H1 (cell line): ENCODE measurements at regions not wholly inside any gene's neighbourhood (a gene's known extent, or its start where the extent isn't known, plus 50 kb on each side); places are given as distances from the start of the nearest gene placed in this dataset.

Experiments used
- CTCF ChIA-PET: fragments of 300-600 bp; sonication (Branson Sonifier 250); formaldehyde crosslinking; loops from one replicate; lab custom pipeline; 2021; ENCODE audit not compliant: partially characterized antibody; lab: Charles Lee
- POLR2A ChIA-PET: fragments of 300-600 bp; sonication (Branson Sonifier 250); formaldehyde crosslinking; loops from one replicate; lab custom pipeline; 2021; ENCODE audit warnings: inconsistent platforms; ENCODE audit not compliant: partially characterized antibody; lab: Charles Lee
- DNase-seq, 2 experiments: peaks; one replicate each; pipeline versions ENCODE4 v3.0.0 to v3.0.0-alpha.2; 2010 to 2022; ENCODE audit warnings: low spot score in 2 of 2, low read depth in 1 of 2, mixed read lengths in 1 of 2
- FAIRE-seq: peaks from 2 replicates; lab custom pipeline; 2011; peaks lifted over from hg19 to GRCh38; lab: Jason Lieb, UNC
- H2AFZ ChIP-seq: 2 replicates; pipeline ENCODE4 v1.8.1; 2012; ENCODE audit warnings: low read length, inconsistent platforms
- H2AK5ac ChIP-seq: 2 replicates; pipeline ENCODE4 v1.6.1; 2013; ENCODE audit warnings: low read depth, low read length
- H2BK120ac ChIP-seq: replicated peaks from 2 replicates; pipeline ENCODE3; 2013; ENCODE audit warnings: low read depth, low read length, inconsistent platforms
- H2BK12ac ChIP-seq: 2 replicates; pipeline ENCODE4 v1.6.1; 2013; ENCODE audit warnings: low read depth, low read length
- H2BK15ac ChIP-seq: 2 replicates; pipeline ENCODE4 v1.6.1; 2013; ENCODE audit warnings: low read length
- H2BK20ac ChIP-seq: 2 replicates; pipeline ENCODE4 v1.6.1; 2013; ENCODE audit warnings: low read length
- H2BK5ac ChIP-seq: 2 replicates; pipeline ENCODE4 v1.6.1; 2013; ENCODE audit warnings: low read depth, low read length
- H3K14ac ChIP-seq: 2 replicates; pipeline ENCODE4 v1.6.1; 2013; ENCODE audit warnings: inconsistent platforms; ENCODE audit not compliant: insufficient read length
- H3K18ac ChIP-seq: 2 replicates; pipeline ENCODE4 v1.6.1; 2013; ENCODE audit warnings: low read length; ENCODE audit errors: extremely low read depth
- H3K23ac ChIP-seq: 2 replicates; pipeline ENCODE4 v1.6.1; 2013; ENCODE audit warnings: inconsistent platforms; ENCODE audit not compliant: insufficient read length
- H3K23me2 ChIP-seq: 2 replicates; pipeline ENCODE4 v1.6.1; 2013; ENCODE audit warnings: low read depth, low read length
- H3K27ac ChIP-seq: 2 replicates; pipeline ENCODE4 v1.6.1; 2011; ENCODE audit warnings: low read depth, low read length, inconsistent platforms
- H3K27me3 ChIP-seq, 4 experiments: replicated peaks in 1 of 4; 1 replicate in 1 of 4; 2 replicates in 3 of 4; pipeline versions ENCODE4 v1.6.1 to v1.8.1; 2011 to 2013; ENCODE audit warnings: low read length in 3 of 4, mild to moderate bottlenecking in 3 of 4, inconsistent platforms in 2 of 4, mixed read lengths in 2 of 4, moderate library complexity in 1 of 4; ENCODE audit not compliant: control insufficient read depth in 3 of 4, insufficient read depth in 3 of 4; ENCODE audit errors: extremely low read depth in 1 of 4
- H3K36me3 ChIP-seq, 4 experiments: 2 replicates each; pipeline versions ENCODE4 v1.6.1 to v1.8.1; 2011 to 2013; ENCODE audit warnings: mild to moderate bottlenecking in 4 of 4, low read length in 3 of 4, moderate library complexity in 2 of 4, control low read depth in 1 of 4, inconsistent platforms in 1 of 4; ENCODE audit not compliant: insufficient read depth in 4 of 4, control insufficient read depth in 2 of 4
- H3K4ac ChIP-seq: replicated peaks from 2 replicates; pipeline ENCODE3; 2013; ENCODE audit warnings: low read length, low read depth, mixed read lengths, inconsistent platforms; ENCODE audit not compliant: insufficient read length
- H3K4me1 ChIP-seq, 4 experiments: replicated peaks in 1 of 4; 1 replicate in 1 of 4; 2 replicates in 3 of 4; pipeline versions ENCODE4 v1.6.1 to v1.8.1; 2011 to 2013; ENCODE audit warnings: low read length in 3 of 4, inconsistent platforms in 2 of 4, mixed read lengths in 1 of 4; ENCODE audit not compliant: insufficient read depth in 4 of 4, control insufficient read depth in 3 of 4
- H3K4me2 ChIP-seq, 2 experiments: 2 replicates each; pipeline versions ENCODE4 v1.6.1 to v1.8.1; 2011 to 2013; ENCODE audit warnings: low read depth in 2 of 2, low read length in 2 of 2, control low read depth in 1 of 2, inconsistent platforms in 1 of 2, mild to moderate bottlenecking in 1 of 2; ENCODE audit not compliant: insufficient read depth in 1 of 2
- H3K4me3 ChIP-seq, 4 experiments: fragments of 200-600, 300-600 bp in 1 of 4; sonication (generic), shearing (Covaris generic), sonication (Bioruptor Twin) in 1 of 4; 2 replicates each; pipeline versions ENCODE4 v1.5.1 to v1.8.1; 2011 to 2016; ENCODE audit warnings: low read length in 4 of 4, low read depth in 3 of 4, control low read depth in 2 of 4, inconsistent platforms in 2 of 4, mild to moderate bottlenecking in 2 of 4, mixed read lengths in 1 of 4, moderate library complexity in 1 of 4; ENCODE audit not compliant: insufficient read depth in 2 of 4; ENCODE audit errors: extremely low read depth in 1 of 4
- H3K56ac ChIP-seq: replicated peaks from 2 replicates; pipeline ENCODE3; 2013; ENCODE audit warnings: low read depth, mild to moderate bottlenecking, mixed read lengths, low read length, inconsistent platforms; ENCODE audit not compliant: insufficient read length
- H3K79me1 ChIP-seq: 2 replicates; pipeline ENCODE4 v1.6.1; 2013; ENCODE audit warnings: low read depth, low read length, control low read depth
- H3K79me2 ChIP-seq, 2 experiments: 2 replicates each; pipeline versions ENCODE4 v1.6.1 to v1.8.1; 2012 to 2013; ENCODE audit warnings: low read length in 2 of 2, mild to moderate bottlenecking in 2 of 2, inconsistent platforms in 1 of 2; ENCODE audit not compliant: insufficient read depth in 2 of 2, control insufficient read depth in 1 of 2
- H3K9ac ChIP-seq, 4 experiments: replicated peaks in 1 of 4; 1 replicate in 1 of 4; 2 replicates in 3 of 4; pipeline versions ENCODE4 v1.6.1 to v1.8.1; 2011 to 2013; ENCODE audit warnings: low read depth in 3 of 4, low read length in 3 of 4, control low read depth in 2 of 4, mild to moderate bottlenecking in 2 of 4, moderate library complexity in 2 of 4, inconsistent platforms in 1 of 4; ENCODE audit errors: extremely low read depth in 1 of 4
- H3K9me3 ChIP-seq, 2 experiments: 2 replicates each; pipeline versions ENCODE4 v1.6.1 to v1.8.1; 2012 to 2013; ENCODE audit warnings: mild to moderate bottlenecking in 2 of 2, moderate library complexity in 2 of 2, control low read depth in 1 of 2, inconsistent platforms in 1 of 2, low read depth in 1 of 2, low read length in 1 of 2, mixed read lengths in 1 of 2; ENCODE audit not compliant: insufficient read depth in 2 of 2
- H4K20me1 ChIP-seq, 2 experiments: replicated peaks in 1 of 2; 2 replicates each; pipeline versions ENCODE3 to v1.8.1; 2011 to 2013; ENCODE audit warnings: inconsistent platforms in 2 of 2, low read length in 2 of 2, mild to moderate bottlenecking in 1 of 2; ENCODE audit not compliant: insufficient read depth in 2 of 2, control insufficient read depth in 1 of 2
- H4K5ac ChIP-seq: 2 replicates; pipeline ENCODE4 v1.6.1; 2013; ENCODE audit warnings: low read length, low read depth, mixed read lengths, inconsistent platforms; ENCODE audit not compliant: insufficient read length
- H4K8ac ChIP-seq: 2 replicates; pipeline ENCODE4 v1.8.0; 2013; ENCODE audit warnings: mild to moderate bottlenecking, moderate library complexity, low read length, inconsistent platforms; ENCODE audit not compliant: insufficient read depth; ENCODE audit errors: extremely low read depth
- H4K91ac ChIP-seq: replicated peaks from 2 replicates; pipeline ENCODE3; 2013; ENCODE audit warnings: low read length, mixed read lengths, inconsistent platforms; ENCODE audit not compliant: insufficient read length
- BCL11A ChIP-seq, 2 experiments: IDR thresholded peaks; one replicate each; pipeline ENCODE4 v1.6.1; 2011; ENCODE audit warnings: low read depth in 2 of 2, low read length in 2 of 2, mild to moderate bottlenecking in 2 of 2
- CEBPB ChIP-seq: IDR thresholded peaks from 2 replicates; pipeline ENCODE4 v1.6.1; 2012; ENCODE audit warnings: low read depth, low read length
- KDM1A ChIP-seq: fragments of 200-600, 300-600 bp; sonication (generic); IDR thresholded peaks from 2 replicates; pipeline ENCODE4 v1.7.1; 2016; ENCODE audit warnings: mild to moderate bottlenecking, low read length, borderline replicate concordance
- KDM5A ChIP-seq: fragments of 200-600 bp; IDR thresholded peaks from 2 replicates; pipeline ENCODE4 v1.7.1; 2012; ENCODE audit warnings: mild to moderate bottlenecking, low read length, inconsistent platforms, mixed read lengths
- NANOG ChIP-seq: IDR thresholded peaks from 2 replicates; pipeline ENCODE4 v1.6.1; 2011; ENCODE audit warnings: low read length, low read depth, mild to moderate bottlenecking, inconsistent platforms; ENCODE audit not compliant: insufficient read depth, poor library complexity, severe bottlenecking
- NRF1 ChIP-seq: IDR thresholded peaks from 2 replicates; pipeline ENCODE4 v1.6.1; 2011; ENCODE audit warnings: mild to moderate bottlenecking, low read depth, low read length, improper control_type of control experiment
- POU5F1 ChIP-seq: IDR thresholded peaks from 2 replicates; pipeline ENCODE4 v1.6.1; 2011; ENCODE audit warnings: low read depth, mild to moderate bottlenecking, low read length, moderate library complexity
- RFX5 ChIP-seq: IDR thresholded peaks from 2 replicates; pipeline ENCODE4 v1.6.1; 2011; ENCODE audit warnings: low read depth, low read length, improper control_type of control experiment, borderline replicate concordance
- WGBS, 2 experiments: shearing (Covaris generic) in 1 of 2; methylation state at CpG; one replicate each; pipeline versions ENCODE4 v1.1.6 to v1.1.7; 2013 to 2015; ENCODE audit warnings: low lambda C conversion rate in 2 of 2, mixed read lengths in 2 of 2, inconsistent platforms in 1 of 2, low coverage in 1 of 2, missing lambda C conversion rate in 1 of 2; ENCODE audit not compliant: insufficient replicate concordance in 2 of 2, insufficient coverage in 1 of 2, insufficient read length in 1 of 2; ENCODE audit errors: extremely low coverage in 1 of 2, missing lambda C conversion rate in 1 of 2; 5-methylcytosine and 5-hydroxymethylcytosine counted together
- TF ChIP-seq, protein P1 (sequence below): IDR thresholded peaks from 2 replicates; pipeline ENCODE4 v1.6.1; 2012; ENCODE audit warnings: low read length, inconsistent platforms

DNA sequence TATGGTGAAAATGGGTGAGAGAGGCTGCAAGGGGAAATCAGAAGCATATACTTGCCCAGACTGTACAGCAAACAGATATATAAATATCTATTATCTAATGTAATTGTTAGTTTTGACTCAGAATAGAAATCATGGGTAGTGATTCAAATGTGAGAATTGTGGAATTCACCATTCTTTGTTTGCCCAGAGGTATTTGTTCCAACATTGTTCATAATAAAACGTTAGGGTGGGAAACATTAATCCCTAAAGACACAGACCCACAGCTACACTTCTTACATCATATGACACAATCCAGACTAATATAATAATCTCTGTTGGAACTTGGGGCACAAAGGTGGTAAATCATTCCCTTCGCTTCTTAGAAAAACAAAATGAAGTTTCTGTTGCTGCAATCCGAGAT lies 646.5 kb upstream of the SLITRK6 start:
- no peak for DNase-seq
- no peak overlapping the region for H3K4me2 ChIP-seq
- H4K8ac ChIP-seq: no peak overlapping the region
- H4K91ac ChIP-seq: no peak overlapping the region
- POLR2A ChIA-PET: no interaction called here
- H3K36me3 ChIP-seq: no peaks in the 10 kb centered on the region
- no peak overlapping the region for H2AK5ac ChIP-seq
- no peaks in the 10 kb centered on the region for H3K9me3 ChIP-seq
- no peak overlapping the region for H3K4ac ChIP-seq
- TF ChIP-seq BCL11A (IDR thresholded peaks at IDR 0.05; ENCODE audit: low read depth in 2 of 2, low read length in 2 of 2) (no peak), RFX5 (no peak), KDM1A (no peak), POU5F1 (no peak), NANOG (no peak), NRF1 (no peak), KDM5A (no peak), CEBPB (no peak)
- TF ChIP-seq, protein P1, sequence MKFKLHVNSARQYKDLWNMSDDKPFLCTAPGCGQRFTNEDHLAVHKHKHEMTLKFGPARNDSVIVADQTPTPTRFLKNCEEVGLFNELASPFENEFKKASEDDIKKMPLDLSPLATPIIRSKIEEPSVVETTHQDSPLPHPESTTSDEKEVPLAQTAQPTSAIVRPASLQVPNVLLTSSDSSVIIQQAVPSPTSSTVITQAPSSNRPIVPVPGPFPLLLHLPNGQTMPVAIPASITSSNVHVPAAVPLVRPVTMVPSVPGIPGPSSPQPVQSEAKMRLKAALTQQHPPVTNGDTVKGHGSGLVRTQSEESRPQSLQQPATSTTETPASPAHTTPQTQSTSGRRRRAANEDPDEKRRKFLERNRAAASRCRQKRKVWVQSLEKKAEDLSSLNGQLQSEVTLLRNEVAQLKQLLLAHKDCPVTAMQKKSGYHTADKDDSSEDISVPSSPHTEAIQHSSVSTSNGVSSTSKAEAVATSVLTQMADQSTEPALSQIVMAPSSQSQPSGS: no peak
- H3K14ac ChIP-seq: no peak overlapping the region
- no peak overlapping the region for H4K5ac ChIP-seq
- H3K56ac ChIP-seq: no peak overlapping the region
- no peak overlapping the region for H2BK15ac ChIP-seq
- no peaks in the 10 kb centered on the region for H3K79me1 ChIP-seq
- no peak overlapping the region for H3K23ac ChIP-seq
- H4K20me1 ChIP-seq: no peaks in the 10 kb centered on the region
- H3K23me2 ChIP-seq: no peaks in the 10 kb centered on the region
- H2BK5ac ChIP-seq: no peak overlapping the region
- FAIRE-seq: no peak
- H3K27ac ChIP-seq: no peak overlapping the region
- no peak overlapping the region for H3K4me3 ChIP-seq
- no peak overlapping the region for H2BK12ac ChIP-seq
- H2BK20ac ChIP-seq: no peak overlapping the region
- H2AFZ ChIP-seq: no peak overlapping the region
- no peak overlapping the region for H3K18ac ChIP-seq
- H3K4me1 ChIP-seq: no peaks in the 10 kb centered on the region
- H2BK120ac ChIP-seq: no peak overlapping the region
- H3K27me3 ChIP-seq: no peaks in the 10 kb centered on the region
- no peak overlapping the region for H3K9ac ChIP-seq
- CTCF ChIA-PET: interaction anchor here (0.6 to 1.0 kb wide), 2 partner anchors 279 kb away, joined by 3 to 4 read pairs; no protein-coding TSS in a partner anchor
- no peaks in the 10 kb centered on the region for H3K79me2 ChIP-seq
- 84% methylated on average over 3 of the region's 3 CpGs; no CpG with 5 or more reads in 1 of the 2 experiments for WGBS, 2 experiments
